ENCODE measurements at regions not wholly inside any gene's neighbourhood (a gene's known extent, or its start where the extent isn't known, plus 50 kb on each side); places are given as distances from the start of the nearest gene placed in this dataset.

- POLR2A ChIA-PET, result no interaction called here
- no peaks in the 10 kb centered on the region for H3K4me1 ChIP-seq (ENCODE audit: control insufficient read depth, insufficient read depth, low read length)
- no peak for DNase-seq (ENCODE audit: low read depth, low spot score)
- no peaks in the 10 kb centered on the region for H3K9me3 ChIP-seq (ENCODE audit: control insufficient read depth, insufficient read depth, low read depth, low read length)
- no peak for TF ChIP-seq CTCF (IDR thresholded peaks at IDR 0.05)
- TF ChIP-seq REST (IDR thresholded peaks at IDR 0.05; ENCODE audit: insufficient read depth in 1 of 2, low read depth in 2 of 2, low read length in 1 of 2), result no peak
- TF ChIP-seq TCF7L2 (IDR thresholded peaks at IDR 0.05; ENCODE audit: low read depth, low read length), result no peak
- H3K4me3 ChIP-seq (ENCODE audit: low read depth in 2 of 2, low read length in 2 of 2), result no peak overlapping the region
- H3K27ac ChIP-seq (ENCODE audit: low read length), result no peak overlapping the region
- no peak for ATAC-seq
- H3K27me3 ChIP-seq (ENCODE audit: control insufficient read depth, insufficient read depth, low read length), result no peaks in the 10 kb centered on the region
- in situ Hi-C loops (cut with HindIII; ENCODE audit: low pct_unique_long_range_greater_than_20kb, low sequenced_read_pairs) (no loop called here), intact Hi-C loops (cut with micrococcal nuclease; ENCODE audit: unreplicated experiment) (no loop called here)
- no TSS peak for BruUV-seq (replicated peaks)
- H3K36me3 ChIP-seq (ENCODE audit: control insufficient read depth, insufficient read depth, low read length), result no peaks in the 10 kb centered on the region
- CTCF ChIA-PET, result no interaction called here
Measured at GRCh38 chr2:24432121-24432520, 58.9 kb upstream of the NCOA1 start.

GRCh38 chr2:24429197-24430074 lies 61.6 kb upstream of the NCOA1 start:
- CTCF ChIA-PET, result no interaction called here
- Histone ChIP-seq H3K27me3 (ENCODE audit: control insufficient read depth, insufficient read depth, low read length) (no peaks in the 10 kb centered on the region), H3K36me3 (ENCODE audit: control insufficient read depth, insufficient read depth, low read length) (no peaks in the 10 kb centered on the region), H3K9me3 (ENCODE audit: control insufficient read depth, insufficient read depth, low read depth, low read length) (no peaks in the 10 kb centered on the region), H3K27ac (ENCODE audit: low read length) (no peak overlapping the region), H3K4me3 (ENCODE audit: low read depth in 2 of 2, low read length in 2 of 2) (no peak overlapping the region), H3K4me1 (ENCODE audit: control insufficient read depth, insufficient read depth, low read length) (no peaks in the 10 kb centered on the region)
- POLR2A ChIA-PET, result no interaction called here
- intact Hi-C loops (cut with micrococcal nuclease; ENCODE audit: unreplicated experiment) (no loop called here), in situ Hi-C loops (cut with HindIII; ENCODE audit: low pct_unique_long_range_greater_than_20kb, low sequenced_read_pairs) (no loop called here)
- DNase-seq (ENCODE audit: low read depth, low spot score), result no peak
- BruUV-seq (replicated peaks), result no TSS peak
- ATAC-seq, result no peak
- TF ChIP-seq POLR2AphosphoS5 (IDR thresholded peaks at IDR 0.05; ENCODE audit: low read depth, low read length) (no peak), SIN3A (IDR thresholded peaks at IDR 0.05; ENCODE audit: borderline replicate concordance, insufficient read depth, low read depth, low read length) (no peak), TCF7L2 (IDR thresholded peaks at IDR 0.05; ENCODE audit: low read depth, low read length) (no peak), CTCF (IDR thresholded peaks at IDR 0.05) (no peak), REST (IDR thresholded peaks at IDR 0.05; ENCODE audit: insufficient read depth in 1 of 2, low read depth in 2 of 2, low read length in 1 of 2) (no peak)
